Caco-2 (cell line): ENCODE measurements at regions not wholly inside any gene's neighbourhood (a gene's known extent, or its start where the extent isn't known, plus 50 kb on each side); places are given as distances from the start of the nearest gene placed in this dataset.
"Not testable (repeated sequence)": the region's sequence is repeated elsewhere in the genome, so short reads cannot be mapped to it uniquely, and the experiment has no call there.

Experiments used
- BruUV-seq: library from RNA; stranded (reverse); fragments of 400-500 nt; replicated peaks from 2 replicates; lab custom pipeline; 2021; lab: Mats Ljungman, UMichigan
- CTCF ChIA-PET: fragments of 300-600 bp; sonication (Branson Sonifier 250); formaldehyde crosslinking; loops from one replicate; lab custom pipeline; 2022; ENCODE audit warnings: antibody characterized with exemption; lab: Charles Lee
- POLR2A ChIA-PET: fragments of 300-600 bp; sonication (Branson Sonifier 250); formaldehyde crosslinking; loops from one replicate; lab custom pipeline; 2022; ENCODE audit warnings: antibody characterized with exemption; lab: Charles Lee
- DNase-seq, 2 experiments: peaks; one replicate each; pipeline versions ENCODE4 v3.0.0 to v3.0.0-alpha.2; 2020 to 2022
- H3K27me3 ChIP-seq: replicated peaks from 2 replicates; pipeline ENCODE4 v1.6.0; 2011; ENCODE audit warnings: low read length; ENCODE audit not compliant: control insufficient read depth, insufficient read depth
- H3K36me3 ChIP-seq: 2 replicates; pipeline ENCODE4 v1.5.1; 2011; ENCODE audit warnings: low read length; ENCODE audit not compliant: control insufficient read depth, insufficient read depth
- H3K4me1 ChIP-seq: fragments of 250-450 bp; sonication (Bioruptor Pico); 2 replicates; pipeline ENCODE4 v1.5.1; 2020; ENCODE audit warnings: mild to moderate bottlenecking
- H3K4me3 ChIP-seq: 2 replicates; pipeline ENCODE4 v1.5.1; 2011; ENCODE audit warnings: low read depth, mild to moderate bottlenecking, control low read depth, low read length
- H3K9me3 ChIP-seq: fragments of 250-450 bp; sonication (Bioruptor Pico); 2 replicates; pipeline ENCODE4 v1.5.1; 2020; ENCODE audit warnings: mild to moderate bottlenecking, moderate library complexity
- H3K27ac Mint-ChIP-seq: one replicate; pipeline ENCODE4 v1.8.0; 2022; ENCODE audit warnings: mixed read lengths; ENCODE audit not compliant: unreplicated experiment
- H3K27me3 Mint-ChIP-seq: one replicate; pipeline ENCODE4 v1.8.0; 2022; ENCODE audit warnings: mixed read lengths; ENCODE audit not compliant: insufficient read depth, unreplicated experiment
- H3K36me3 Mint-ChIP-seq: one replicate; pipeline ENCODE4 v1.8.0; 2022; ENCODE audit warnings: mild to moderate bottlenecking, mixed read lengths; ENCODE audit not compliant: insufficient read depth, unreplicated experiment
- H3K4me1 Mint-ChIP-seq: one replicate; pipeline ENCODE4 v1.8.0; 2022; ENCODE audit warnings: low read depth, mixed read lengths; ENCODE audit not compliant: unreplicated experiment
- H3K4me3 Mint-ChIP-seq: one replicate; pipeline ENCODE4 v1.8.0; 2022; ENCODE audit warnings: mild to moderate bottlenecking, moderate library complexity, mixed read lengths; ENCODE audit not compliant: unreplicated experiment
- H3K9me3 Mint-ChIP-seq: one replicate; pipeline ENCODE4 v1.8.0; 2022; ENCODE audit warnings: mixed read lengths; ENCODE audit not compliant: unreplicated experiment
- intact Hi-C: fragments of 100-400 bp; cut with micrococcal nuclease; formaldehyde crosslinking; loops from one replicate; pipeline ENCODE4 v1.10.0; 2022; ENCODE audit not compliant: unreplicated experiment
- TF ChIP-seq, protein P1 (sequence below), 2 experiments: fragments of 200-600 bp in 1 of 2; IDR thresholded peaks; 1 replicate in 1 of 2; 2 replicates in 1 of 2; pipeline versions ENCODE4 v1.5.1 to v1.8.0; 2011 to 2022; ENCODE audit warnings: antibody characterized with exemption in 1 of 2, control low read depth in 1 of 2, inconsistent platforms in 1 of 2, low read depth in 1 of 2, low read length in 1 of 2, mild to moderate bottlenecking in 1 of 2, moderate library complexity in 1 of 2; ENCODE audit not compliant: insufficient read depth in 1 of 2, severe bottlenecking in 1 of 2, unreplicated experiment in 1 of 2

- no peak for DNase-seq
- Histone ChIP-seq H3K9me3 (peaks cover 12% of the 10 kb centered on the region), H3K4me3 (no peak overlapping the region), H3K36me3 (no peaks in the 10 kb centered on the region), H3K27me3 (no peaks in the 10 kb centered on the region), H3K4me1 (peaks cover 11% of the 10 kb centered on the region)
- H3K27ac Mint-ChIP-seq, result no peak overlapping the region
- peaks cover 23% of the 10 kb centered on the region for H3K9me3 Mint-ChIP-seq
- peaks cover 18% of the 10 kb centered on the region for H3K4me1 Mint-ChIP-seq
- no peak overlapping the region for H3K4me3 Mint-ChIP-seq
- no peaks in the 10 kb centered on the region for H3K27me3 Mint-ChIP-seq
- H3K36me3 Mint-ChIP-seq, result peaks cover 15% of the 10 kb centered on the region
- ChIA-PET POLR2A (no interaction called here), CTCF (no interaction called here)
- TF ChIP-seq, protein P1, sequence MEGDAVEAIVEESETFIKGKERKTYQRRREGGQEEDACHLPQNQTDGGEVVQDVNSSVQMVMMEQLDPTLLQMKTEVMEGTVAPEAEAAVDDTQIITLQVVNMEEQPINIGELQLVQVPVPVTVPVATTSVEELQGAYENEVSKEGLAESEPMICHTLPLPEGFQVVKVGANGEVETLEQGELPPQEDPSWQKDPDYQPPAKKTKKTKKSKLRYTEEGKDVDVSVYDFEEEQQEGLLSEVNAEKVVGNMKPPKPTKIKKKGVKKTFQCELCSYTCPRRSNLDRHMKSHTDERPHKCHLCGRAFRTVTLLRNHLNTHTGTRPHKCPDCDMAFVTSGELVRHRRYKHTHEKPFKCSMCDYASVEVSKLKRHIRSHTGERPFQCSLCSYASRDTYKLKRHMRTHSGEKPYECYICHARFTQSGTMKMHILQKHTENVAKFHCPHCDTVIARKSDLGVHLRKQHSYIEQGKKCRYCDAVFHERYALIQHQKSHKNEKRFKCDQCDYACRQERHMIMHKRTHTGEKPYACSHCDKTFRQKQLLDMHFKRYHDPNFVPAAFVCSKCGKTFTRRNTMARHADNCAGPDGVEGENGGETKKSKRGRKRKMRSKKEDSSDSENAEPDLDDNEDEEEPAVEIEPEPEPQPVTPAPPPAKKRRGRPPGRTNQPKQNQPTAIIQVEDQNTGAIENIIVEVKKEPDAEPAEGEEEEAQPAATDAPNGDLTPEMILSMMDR (IDR thresholded peaks at IDR 0.05; ENCODE audit: insufficient read depth in 1 of 2, low read depth in 1 of 2, low read length in 1 of 2, severe bottlenecking in 1 of 2, unreplicated experiment in 1 of 2), result no peak
- intact Hi-C loops, result no loop called here
- BruUV-seq, result no TSS peak
Measured at GRCh38 chr5:108536321-108536720, 154.4 kb upstream of the FBXL17 start.

DNA sequence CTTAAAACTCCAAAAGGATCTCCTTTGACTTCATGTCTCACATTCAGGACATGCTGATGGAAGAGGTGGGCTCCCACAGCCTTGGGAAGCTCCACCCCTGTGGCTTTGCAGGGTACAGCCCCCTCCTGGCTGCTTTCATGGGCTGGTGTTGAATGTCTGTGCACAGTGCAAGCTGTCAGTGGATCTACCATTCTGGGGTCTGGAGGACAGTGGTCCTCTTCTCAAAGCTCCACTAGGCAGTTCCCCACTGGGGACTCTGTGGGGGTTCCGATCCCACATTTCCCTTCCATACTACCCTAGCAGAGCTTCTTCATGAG, 150.2 kb upstream of the FBXL17 start:
- H3K27me3 ChIP-seq, H3K36me3 ChIP-seq, H3K27me3 Mint-ChIP-seq, DNase-seq, H3K4me3 ChIP-seq, intact Hi-C loops, BruUV-seq: not testable (repeated sequence)
- Mint-ChIP-seq H3K4me1 (peaks cover 25% of the 10 kb centered on the region), H3K9me3 (peaks cover 46% of the 10 kb centered on the region), H3K36me3 (peaks cover 20% of the 10 kb centered on the region), H3K4me3 (peak overlapping the region; percentile 19), H3K27ac (peak overlapping the region; percentile 88)
- ChIA-PET POLR2A (interaction anchor here (0.6 kb wide), 1 partner anchor 150 kb away, joined by 4 read pairs; the partner anchor contains the start of gene FBXL17), CTCF (interaction anchor here (1.0 kb wide), 1 partner anchor 110 kb away, joined by 8 read pairs; no protein-coding TSS in a partner anchor)
- Histone ChIP-seq H3K9me3 (peaks cover 34% of the 10 kb centered on the region), H3K4me1 (peaks cover 23% of the 10 kb centered on the region)

DNA sequence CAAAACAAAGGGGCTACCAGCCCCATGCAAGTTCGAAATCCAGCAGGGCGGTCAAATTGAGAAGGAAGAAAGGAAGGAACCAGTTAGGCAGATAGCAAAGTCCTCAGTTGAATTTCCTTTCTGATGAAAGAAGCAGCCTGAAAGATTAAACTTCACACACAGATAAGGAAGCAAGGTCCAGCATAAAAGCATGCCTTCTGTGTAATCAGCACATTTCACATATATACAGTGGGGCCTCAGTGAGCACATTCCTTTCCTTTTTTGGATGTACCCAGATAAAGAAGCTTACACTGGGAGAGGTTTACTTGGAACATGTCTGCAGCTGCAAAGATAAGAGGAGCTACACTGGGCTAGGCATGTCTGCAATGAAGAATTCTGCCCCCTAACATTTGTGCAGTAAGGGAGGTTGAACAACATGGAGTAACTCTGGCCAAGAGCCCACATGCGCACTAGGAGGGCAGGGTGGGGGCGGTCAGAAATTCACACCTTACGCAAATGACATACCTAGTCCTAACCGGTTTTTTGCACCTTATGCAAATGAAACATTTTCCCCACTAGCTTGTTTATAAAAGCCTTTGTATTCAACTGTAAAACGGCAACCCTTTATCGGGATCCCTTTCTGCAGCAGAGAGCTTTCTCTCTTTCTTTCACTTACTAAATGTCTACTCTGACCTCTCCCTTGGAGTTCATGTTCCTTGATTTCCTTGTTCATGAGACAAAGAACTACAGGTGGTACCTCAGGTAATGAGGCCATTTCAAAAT, 149.7 kb upstream of the FBXL17 start:
- ChIA-PET POLR2A (interaction anchor here (0.6 kb wide), 1 partner anchor 149 kb away, joined by 4 read pairs; the partner anchor contains the start of gene FBXL17), CTCF (interaction anchor here (1.0 kb wide), 1 partner anchor 111 kb away, joined by 8 read pairs; no protein-coding TSS in a partner anchor)
- Mint-ChIP-seq H3K36me3 (peaks cover 20% of the 10 kb centered on the region), H3K27ac (peak overlapping the region; percentile 88), H3K4me3 (peak overlapping the region; percentile 27), H3K9me3 (peaks cover 50% of the 10 kb centered on the region), H3K27me3 (no peaks in the 10 kb centered on the region), H3K4me1 (peaks cover 25% of the 10 kb centered on the region)
- no peaks in the 10 kb centered on the region for H3K27me3 ChIP-seq
- no TSS peak for BruUV-seq
- H3K4me3 ChIP-seq, result no peak overlapping the region
- H3K9me3 ChIP-seq, result peaks cover 36% of the 10 kb centered on the region
- intact Hi-C loops, result no loop called here
- DNase-seq, result peak; percentile 72 to 74
- H3K4me1 ChIP-seq, result peaks cover 23% of the 10 kb centered on the region
- no peaks in the 10 kb centered on the region for H3K36me3 ChIP-seq
- TF ChIP-seq, protein P1 (IDR thresholded peaks at IDR 0.05; ENCODE audit: insufficient read depth in 1 of 2, low read depth in 1 of 2, low read length in 1 of 2, severe bottlenecking in 1 of 2, unreplicated experiment in 1 of 2), result no peak
